ENCODE measurements at regions not wholly inside any gene's neighbourhood (a gene's known extent, or its start where the extent isn't known, plus 50 kb on each side); places are given as distances from the start of the nearest gene placed in this dataset.

DNA sequence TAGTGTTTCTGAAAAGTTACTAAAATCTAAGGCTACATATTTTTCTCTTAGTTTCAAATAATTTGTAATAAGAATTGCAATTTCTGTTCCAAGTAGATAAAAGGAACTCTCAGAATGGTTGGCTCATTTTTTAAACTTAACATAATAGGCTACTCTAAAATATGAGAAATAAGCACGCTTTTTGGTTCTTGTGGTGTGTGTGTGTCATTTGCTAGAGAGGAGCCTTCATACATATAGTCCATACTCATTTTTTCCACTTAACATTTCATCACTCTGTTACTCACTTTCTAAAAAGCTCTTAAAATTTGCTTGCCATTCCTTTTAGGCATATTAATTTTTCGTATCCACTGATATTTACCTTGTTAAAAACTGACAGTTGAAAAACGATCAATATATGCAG, 74.0 kb upstream of the VWDE start:
- TF ChIP-seq SIN3A (IDR thresholded peaks at IDR 0.05; ENCODE audit: borderline replicate concordance, insufficient read depth, low read depth, low read length) (no peak), CTCF (IDR thresholded peaks at IDR 0.05) (no peak), POLR2AphosphoS5 (IDR thresholded peaks at IDR 0.05; ENCODE audit: low read depth, low read length) (no peak)
- TF ChIP-seq, protein P1, sequence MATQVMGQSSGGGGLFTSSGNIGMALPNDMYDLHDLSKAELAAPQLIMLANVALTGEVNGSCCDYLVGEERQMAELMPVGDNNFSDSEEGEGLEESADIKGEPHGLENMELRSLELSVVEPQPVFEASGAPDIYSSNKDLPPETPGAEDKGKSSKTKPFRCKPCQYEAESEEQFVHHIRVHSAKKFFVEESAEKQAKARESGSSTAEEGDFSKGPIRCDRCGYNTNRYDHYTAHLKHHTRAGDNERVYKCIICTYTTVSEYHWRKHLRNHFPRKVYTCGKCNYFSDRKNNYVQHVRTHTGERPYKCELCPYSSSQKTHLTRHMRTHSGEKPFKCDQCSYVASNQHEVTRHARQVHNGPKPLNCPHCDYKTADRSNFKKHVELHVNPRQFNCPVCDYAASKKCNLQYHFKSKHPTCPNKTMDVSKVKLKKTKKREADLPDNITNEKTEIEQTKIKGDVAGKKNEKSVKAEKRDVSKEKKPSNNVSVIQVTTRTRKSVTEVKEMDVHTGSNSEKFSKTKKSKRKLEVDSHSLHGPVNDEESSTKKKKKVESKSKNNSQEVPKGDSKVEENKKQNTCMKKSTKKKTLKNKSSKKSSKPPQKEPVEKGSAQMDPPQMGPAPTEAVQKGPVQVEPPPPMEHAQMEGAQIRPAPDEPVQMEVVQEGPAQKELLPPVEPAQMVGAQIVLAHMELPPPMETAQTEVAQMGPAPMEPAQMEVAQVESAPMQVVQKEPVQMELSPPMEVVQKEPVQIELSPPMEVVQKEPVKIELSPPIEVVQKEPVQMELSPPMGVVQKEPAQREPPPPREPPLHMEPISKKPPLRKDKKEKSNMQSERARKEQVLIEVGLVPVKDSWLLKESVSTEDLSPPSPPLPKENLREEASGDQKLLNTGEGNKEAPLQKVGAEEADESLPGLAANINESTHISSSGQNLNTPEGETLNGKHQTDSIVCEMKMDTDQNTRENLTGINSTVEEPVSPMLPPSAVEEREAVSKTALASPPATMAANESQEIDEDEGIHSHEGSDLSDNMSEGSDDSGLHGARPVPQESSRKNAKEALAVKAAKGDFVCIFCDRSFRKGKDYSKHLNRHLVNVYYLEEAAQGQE (IDR thresholded peaks at IDR 0.05; ENCODE audit: insufficient read depth in 1 of 2, low read depth in 2 of 2, low read length in 1 of 2), result no peak
